Peyer's patch (tissue), 4 donors: ENCODE measurements at regions not wholly inside any gene's neighbourhood (a gene's known extent, or its start where the extent isn't known, plus 50 kb on each side); places are given as distances from the start of the nearest gene placed in this dataset.

ENCODE experiments used
- POLR2A ChIP-seq, 2 donors: fragments of 450-650 bp; IDR thresholded peaks; one replicate each; pipeline ENCODE4 v1.5.1; 2017; ENCODE audit warnings: antibody characterized with exemption in 2 of 2, mild to moderate bottlenecking in 2 of 2, moderate library complexity in 2 of 2
- TF ChIP-seq, protein P1 (sequence below), 6 experiments: fragments of 450-650 bp in 4 of 6; fragments of 200-600 bp in 2 of 6; sonication (generic) in 1 of 6; IDR thresholded peaks; one replicate each; pipeline ENCODE4 v1.5.1; 2017 to 2019; ENCODE audit warnings: antibody characterized with exemption in 6 of 6, mild to moderate bottlenecking in 3 of 6, moderate library complexity in 1 of 6

DNA sequence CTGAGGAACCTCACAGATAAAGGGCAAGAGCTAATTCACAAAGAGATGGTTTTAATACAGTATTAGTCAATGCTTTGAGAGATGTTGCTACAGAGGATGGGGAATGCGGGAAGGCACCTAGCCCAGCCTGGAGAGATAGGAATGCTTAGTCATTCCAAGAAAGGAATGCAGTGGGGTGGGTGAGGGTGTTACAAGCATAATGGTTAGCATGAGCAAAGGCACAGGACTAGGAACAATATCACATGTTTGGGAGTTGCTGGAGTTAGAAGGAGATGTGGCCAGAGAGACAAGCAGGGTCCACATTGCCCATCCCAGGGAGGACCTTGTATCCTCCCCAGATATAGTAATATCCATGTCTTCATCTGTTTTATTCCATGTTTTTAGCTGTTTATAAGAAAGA, 107.0 kb upstream of the OGFRL1 start:
- TF ChIP-seq, protein P1, sequence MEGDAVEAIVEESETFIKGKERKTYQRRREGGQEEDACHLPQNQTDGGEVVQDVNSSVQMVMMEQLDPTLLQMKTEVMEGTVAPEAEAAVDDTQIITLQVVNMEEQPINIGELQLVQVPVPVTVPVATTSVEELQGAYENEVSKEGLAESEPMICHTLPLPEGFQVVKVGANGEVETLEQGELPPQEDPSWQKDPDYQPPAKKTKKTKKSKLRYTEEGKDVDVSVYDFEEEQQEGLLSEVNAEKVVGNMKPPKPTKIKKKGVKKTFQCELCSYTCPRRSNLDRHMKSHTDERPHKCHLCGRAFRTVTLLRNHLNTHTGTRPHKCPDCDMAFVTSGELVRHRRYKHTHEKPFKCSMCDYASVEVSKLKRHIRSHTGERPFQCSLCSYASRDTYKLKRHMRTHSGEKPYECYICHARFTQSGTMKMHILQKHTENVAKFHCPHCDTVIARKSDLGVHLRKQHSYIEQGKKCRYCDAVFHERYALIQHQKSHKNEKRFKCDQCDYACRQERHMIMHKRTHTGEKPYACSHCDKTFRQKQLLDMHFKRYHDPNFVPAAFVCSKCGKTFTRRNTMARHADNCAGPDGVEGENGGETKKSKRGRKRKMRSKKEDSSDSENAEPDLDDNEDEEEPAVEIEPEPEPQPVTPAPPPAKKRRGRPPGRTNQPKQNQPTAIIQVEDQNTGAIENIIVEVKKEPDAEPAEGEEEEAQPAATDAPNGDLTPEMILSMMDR (IDR thresholded peaks at IDR 0.05): no peak
- no peak for TF ChIP-seq POLR2A (IDR thresholded peaks at IDR 0.05)
